ENCODE measurements at regions not wholly inside any gene's neighbourhood (a gene's known extent, or its start where the extent isn't known, plus 50 kb on each side); places are given as distances from the start of the nearest gene placed in this dataset.

GRCh38 chr1:162970021-162970420, 99.1 kb upstream of the RGS4 start:
- DNase-seq, result no peak

DNA sequence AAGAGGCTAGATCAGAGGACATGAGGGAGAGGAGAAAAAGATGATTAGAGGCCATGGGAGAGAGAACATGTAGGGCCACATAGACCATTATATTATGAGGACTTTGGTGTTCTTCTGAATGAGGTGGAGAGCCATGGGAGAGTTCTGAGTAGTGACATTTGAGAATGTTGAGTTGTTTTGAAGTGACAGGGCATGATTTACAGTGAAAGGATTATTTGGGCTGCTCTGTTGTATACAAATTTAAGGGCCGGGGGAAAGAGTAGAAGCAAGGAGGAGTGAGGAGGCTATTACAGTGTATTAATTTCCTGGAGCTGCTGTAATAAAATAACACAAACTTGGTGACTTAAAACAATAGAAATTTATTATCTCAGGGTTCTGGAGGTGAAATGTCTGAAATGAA, 102.5 kb upstream of the RGS4 start:
- DNase-seq, result no peak

DNA sequence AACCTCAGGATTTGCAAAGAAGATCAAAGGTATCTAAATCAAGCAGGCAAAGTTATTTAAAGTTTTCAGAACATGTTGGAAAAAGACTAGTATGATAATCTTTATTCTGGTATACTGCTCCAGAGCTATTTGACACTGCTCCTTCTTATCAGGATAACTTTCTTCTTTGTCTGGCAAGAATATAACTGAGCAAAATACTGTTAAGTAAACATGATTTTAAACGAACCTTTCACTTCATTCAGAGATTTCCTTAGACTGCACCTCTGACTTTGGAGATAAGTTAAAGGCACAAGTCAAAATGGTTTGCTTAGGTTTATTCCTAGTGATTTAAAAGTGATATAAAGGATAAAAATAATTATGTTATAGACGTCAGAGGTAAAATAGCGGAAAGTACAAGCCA, 103.9 kb upstream of the CCDC190 start:
- no peak for DNase-seq

DNA sequence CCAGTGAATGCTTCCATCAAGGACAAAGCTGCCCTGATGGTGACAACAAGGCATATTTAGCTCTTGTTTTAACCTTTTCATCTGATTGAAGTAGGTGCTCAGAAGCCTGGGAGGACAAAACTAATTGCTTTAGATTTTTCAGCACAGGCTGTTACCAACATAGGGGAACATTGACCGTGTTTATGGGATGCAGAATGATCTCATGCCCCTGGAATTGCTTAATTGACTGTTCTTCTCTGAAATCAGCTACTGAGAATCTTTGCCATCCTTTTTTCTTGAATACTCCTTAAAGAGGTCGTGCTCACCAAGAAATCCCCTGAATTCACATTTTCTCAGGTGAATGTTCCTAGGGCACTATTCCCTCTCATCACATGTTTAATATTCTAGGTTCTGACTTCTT, 95.9 kb upstream of the CCDC190 start:
- DNase-seq, result no peak

DNA sequence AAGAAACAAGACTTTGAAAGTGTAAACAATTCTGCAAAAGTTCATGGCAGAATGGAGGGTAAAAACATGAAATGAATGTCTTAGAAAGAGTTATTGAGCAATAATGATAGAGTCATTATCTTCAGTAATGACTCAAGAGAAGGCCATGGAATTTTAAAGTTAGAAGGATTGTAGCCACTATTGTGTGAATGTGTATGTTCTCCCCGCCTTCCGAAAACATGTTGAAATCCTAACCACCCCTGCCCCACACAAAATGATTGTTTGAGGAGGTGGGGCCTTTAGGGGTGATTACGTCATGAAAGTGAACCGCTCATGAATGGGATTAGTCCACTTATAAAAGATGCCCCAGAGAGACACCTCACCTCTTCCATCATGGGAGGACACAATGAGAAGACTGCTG, 93.8 kb upstream of the CCDC190 start:
- no peak for DNase-seq

GRCh38 chr1:162952956-162953355, 92.0 kb upstream of the CCDC190 start:
- no peak for DNase-seq

DNA sequence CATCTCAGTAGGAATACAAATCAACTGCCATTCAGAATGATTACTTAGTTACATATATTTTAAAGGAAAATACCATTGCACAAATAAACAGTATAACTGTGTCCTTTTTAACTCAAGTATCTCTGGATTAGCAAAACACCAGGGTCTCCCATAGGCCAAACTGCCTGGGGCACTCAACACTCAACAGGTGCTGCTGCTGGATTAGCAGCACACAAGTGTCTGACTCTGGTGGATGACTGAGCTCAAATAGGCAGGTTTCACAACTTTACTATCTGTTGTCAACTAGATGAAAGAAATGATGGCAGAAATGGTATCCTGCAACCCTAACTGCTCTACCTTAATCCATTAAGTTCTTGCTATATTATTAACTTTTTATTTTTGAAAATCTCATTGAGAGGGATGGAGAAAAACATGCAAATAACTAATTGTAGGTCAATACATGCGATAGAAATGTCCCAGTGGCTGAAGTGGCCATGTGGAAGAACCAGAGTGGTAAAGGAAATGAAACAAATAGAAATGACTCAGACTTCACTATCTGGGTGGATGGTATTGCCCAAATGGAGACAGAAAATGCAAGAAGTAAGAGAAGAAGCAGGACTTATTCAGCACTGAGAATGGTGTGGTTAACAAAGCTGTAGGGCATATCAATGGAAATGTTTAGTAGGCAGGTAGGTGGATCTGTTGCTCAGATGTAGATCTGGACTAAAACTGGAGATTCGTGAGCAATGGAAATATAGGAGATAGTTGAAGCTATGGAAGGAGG, 90.8 kb upstream of the CCDC190 start:
- no peak for DNase-seq

DNA sequence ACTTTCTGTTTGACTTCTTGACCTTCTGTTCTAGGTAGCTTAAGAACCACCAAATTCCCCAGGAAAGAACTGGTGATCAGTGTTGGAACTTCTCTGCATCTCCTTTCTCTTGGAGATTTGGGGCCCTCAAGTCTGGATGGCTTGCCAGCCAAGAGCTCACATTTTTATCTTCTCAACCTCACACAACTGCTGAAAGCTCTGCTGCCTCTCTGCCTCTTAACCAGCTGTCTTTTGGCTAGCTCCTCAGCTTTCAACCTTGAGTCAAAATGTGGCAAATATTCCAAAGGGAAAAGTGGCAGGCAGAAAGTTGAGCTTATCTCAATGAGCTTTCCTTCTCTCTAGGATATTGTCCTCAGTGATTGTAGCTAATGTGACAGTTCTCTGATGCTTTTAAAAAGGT, 89.2 kb upstream of the CCDC190 start:
- DNase-seq, result no peak

DNA sequence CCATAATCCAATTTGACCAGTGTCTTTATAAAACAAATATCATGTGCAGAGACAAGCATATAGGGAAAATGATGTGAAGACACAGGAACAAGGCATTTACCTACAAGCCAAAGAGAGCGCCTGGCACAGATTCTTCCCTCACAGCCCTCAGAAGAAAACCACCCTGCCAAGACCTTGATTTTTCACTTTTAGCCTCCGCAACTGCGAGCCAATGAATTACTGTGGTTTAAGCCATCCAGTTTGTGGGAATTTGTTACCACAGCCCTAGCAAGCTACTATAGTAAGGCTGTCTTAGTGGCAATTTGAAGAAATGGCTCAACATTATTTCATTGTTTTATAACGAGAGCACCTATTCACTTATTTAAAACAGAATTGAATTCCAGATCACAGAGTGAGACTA, 85.7 kb upstream of the CCDC190 start:
- DNase-seq, result no peak

GRCh38 chr1:162944974-162945674, 84.1 kb upstream of the CCDC190 start:
- DNase-seq, result no peak

DNA sequence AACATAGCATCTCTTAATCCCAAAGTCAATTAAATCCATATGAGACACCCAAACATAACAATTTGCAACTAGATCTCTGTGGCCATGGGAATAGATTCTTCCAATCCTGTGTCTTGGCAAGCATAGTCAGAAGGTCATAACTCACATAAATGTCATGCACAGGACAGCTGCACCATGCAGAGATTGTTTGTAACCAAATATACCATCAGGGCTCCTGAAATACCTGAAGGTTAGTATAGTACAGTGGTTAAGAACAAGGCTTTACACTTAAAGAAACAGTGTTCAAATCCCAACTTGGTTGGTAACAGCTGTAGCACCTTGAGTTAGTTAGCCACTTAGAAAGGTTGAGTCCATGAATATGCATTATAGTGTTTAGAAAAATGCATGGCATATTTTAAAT, 82.6 kb upstream of the CCDC190 start:
- no peak for DNase-seq

DNA sequence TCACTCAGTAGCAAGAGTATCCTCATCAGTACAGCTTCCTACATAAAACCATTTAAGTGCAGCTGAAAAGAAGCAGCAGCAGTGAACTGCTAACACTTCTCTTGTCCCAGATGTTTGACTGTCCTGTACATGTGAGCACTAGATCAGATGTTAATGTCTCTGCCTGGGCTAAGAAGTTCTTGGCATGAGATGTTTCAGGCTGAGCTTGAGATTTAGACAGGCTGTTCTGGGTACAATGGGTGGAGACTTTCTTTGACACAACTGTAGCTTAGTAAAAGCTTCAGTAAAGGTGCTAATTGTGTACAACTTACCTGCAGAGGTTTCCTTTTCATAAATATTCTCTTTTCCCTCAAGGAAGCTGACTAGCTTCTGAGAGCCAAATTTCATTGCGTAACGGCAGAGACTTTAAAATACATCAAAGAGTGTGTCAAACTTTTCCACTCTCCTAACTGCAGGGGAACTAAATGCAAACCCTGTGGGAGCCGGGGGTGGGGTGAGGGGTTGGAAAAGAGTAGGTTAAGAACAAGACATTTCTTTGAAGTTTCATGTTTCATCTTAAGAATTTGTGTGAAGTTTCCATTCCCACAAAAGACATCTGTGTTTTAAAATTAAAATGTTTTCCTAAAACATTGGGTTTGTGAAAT, 82.1 kb upstream of the CCDC190 start:
- DNase-seq, result no peak

- no peak for DNase-seq
Observed at GRCh38 chr1:162941024-162941423, 80.0 kb upstream of the CCDC190 start.

DNA sequence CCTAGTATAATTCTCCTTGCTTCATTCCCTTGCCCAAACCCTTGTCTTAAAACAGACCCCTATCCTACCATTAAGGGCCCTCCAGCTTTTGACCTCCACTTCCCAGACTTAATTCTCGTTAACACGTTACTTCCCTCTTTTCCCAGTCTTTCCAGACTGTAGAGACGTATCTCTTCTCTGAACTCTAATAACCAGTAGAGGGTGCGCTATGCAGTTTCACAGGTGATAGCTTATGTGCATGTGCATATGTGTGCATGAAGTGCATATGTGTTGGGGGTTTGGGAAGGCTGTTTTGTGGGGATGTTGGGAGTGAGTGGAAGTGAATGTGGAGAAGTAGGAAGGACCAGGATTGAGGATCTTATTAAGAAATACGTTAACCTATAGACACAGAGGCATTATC, 78.1 kb upstream of the CCDC190 start:
- DNase-seq, result no peak

DNA sequence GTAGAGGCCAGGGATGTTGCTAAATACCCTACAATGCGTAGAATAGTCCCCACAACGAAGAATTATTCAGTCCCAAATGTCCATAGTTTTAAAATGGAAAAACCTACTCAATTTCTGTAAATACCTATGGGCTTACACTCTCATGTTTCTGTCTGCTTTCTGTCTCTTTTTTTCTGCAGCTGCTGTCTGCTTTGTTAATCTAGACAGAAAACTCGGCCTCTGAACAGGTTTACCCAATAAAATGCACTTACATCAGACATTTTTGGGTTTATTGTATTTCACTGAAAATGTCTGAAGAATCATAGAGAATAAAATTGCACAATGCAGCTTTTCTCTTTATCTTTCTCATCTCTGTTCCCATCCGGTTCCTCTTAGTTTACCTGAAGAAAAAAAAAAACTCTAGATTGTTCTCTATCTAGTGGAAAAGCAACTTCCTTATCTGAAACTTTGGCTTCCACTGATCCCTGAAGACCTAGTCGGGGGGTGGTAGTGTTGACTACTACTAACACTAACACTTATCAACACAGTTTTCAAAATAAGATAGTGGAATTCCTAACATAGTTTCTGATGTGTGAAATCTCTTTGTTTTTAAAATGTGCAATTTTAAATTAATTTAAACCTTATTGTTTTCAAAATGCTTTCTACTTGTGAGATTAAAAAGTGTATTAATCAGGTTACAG, 76.9 kb upstream of the CCDC190 start:
- no peak for DNase-seq

GRCh38 chr1:162930976-162931560, 70.1 kb upstream of the CCDC190 start:
- no peak for DNase-seq

DNA sequence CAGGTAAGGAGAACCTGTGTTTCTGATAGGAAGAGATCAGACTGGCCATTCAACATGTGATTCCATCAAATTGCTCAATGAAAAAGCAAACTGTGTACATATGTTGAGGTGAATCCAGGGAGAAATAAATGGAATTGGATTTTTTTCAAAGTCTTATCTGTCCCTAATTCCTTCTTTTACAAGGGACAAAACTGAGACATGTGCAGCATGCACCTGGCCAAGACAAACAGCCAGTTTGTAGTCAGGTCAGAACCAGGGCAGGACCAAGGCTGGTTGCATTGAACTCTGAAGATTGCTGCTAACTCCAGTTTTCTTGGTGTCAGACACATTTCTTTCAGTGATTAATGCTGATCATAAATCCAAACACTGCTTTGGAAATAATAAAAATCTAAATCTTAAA, 69.6 kb upstream of the CCDC190 start:
- DNase-seq, result no peak

GRCh38 chr1:162929177-162929576, 68.2 kb upstream of the CCDC190 start:
- peak in 7 of 56 donors; percentile 4 to 42 (median 11) for DNase-seq

DNA sequence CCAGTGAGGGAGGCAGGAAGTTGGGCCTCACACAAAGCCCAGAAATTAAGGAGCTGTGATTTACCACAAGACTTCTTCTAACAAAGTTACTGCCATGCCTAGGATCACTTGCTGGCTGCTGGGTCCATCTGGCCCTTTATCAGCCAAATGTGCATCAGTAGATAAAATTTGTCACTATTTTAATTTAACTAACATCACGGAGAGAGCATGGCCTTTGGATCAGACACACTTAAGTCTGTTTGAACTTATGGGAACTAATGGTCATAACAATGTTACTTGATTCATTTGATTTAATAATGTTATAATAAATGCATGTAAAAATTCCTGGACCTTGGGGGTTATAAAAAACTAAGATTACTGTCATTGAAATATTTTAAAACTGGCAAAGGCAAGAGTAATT, 67.2 kb upstream of the CCDC190 start:
- no peak for DNase-seq

GRCh38 chr1:162927421-162927820, 66.4 kb upstream of the CCDC190 start:
- DNase-seq, result no peak

DNA sequence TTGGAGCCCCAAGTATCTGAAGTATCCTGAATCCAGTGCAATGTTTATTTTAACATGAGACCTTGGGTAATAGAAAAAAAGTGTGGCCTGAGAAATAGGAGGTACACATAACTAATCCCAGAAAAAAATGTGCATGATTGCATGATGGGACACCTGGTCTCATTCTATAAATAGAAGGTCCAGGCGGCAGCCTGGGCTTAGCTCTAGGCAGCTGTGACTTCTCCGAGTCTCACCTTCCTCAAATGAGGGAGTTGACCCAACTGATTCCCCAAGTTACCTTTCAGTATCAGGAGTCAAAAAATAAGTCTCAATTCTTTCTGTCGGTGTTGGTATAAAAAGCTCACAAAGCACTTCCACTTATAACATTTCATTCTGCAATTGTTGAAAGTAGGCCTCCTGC, 65.9 kb upstream of the CCDC190 start:
- DNase-seq, result no peak

GRCh38 chr1:162924179-162924578, 63.2 kb upstream of the CCDC190 start:
- no peak for DNase-seq

All from amygdala (tissue), 56 donors.